ENCODE measurements at regions not wholly inside any gene's neighbourhood (a gene's known extent, or its start where the extent isn't known, plus 50 kb on each side); places are given as distances from the start of the nearest gene placed in this dataset.
A peak's percentile ranks its signal among the peaks of the same experiment; 100 is the strongest.

DNA sequence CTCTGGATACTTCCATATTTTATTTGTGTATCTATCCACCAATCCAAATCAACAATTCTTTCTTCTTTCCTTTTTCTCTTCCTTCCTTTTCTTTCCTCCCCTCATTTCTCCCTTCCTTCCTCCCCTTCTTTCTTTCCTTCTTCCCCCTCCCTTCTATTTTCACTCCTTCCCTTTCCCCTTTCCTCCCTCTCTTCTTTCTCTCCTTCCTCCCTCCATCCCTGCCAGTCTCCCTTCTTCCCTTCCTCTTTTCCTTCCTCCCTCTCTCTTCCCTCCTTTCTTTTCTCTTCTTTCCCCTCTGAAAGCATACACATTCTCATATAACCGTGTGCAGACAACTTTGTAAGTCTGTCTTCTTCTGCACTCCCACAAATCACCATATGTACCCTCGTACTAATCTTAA, 382.3 kb upstream of the MAF start:
- no peak overlapping the region for H3K18ac ChIP-seq (ENCODE audit: low read length)
- H4K91ac ChIP-seq (ENCODE audit: low read depth, low read length, poor library complexity): no peak overlapping the region
- H3K23ac ChIP-seq (ENCODE audit: low read depth, low read length, poor library complexity): no peak overlapping the region
- peaks cover 0 to 12% (median 0%) of the 10 kb centered on the region in 3 experiments for H3K27me3 ChIP-seq (ENCODE audit: control insufficient read depth in 3 of 3, insufficient read depth in 3 of 3, low read depth in 1 of 3, low read length in 3 of 3)
- no peaks in the 10 kb centered on the region for H3K79me1 ChIP-seq (ENCODE audit: low read depth, low read length)
- H3K14ac ChIP-seq (ENCODE audit: low read length): no peak overlapping the region
- no peak overlapping the region for H2BK120ac ChIP-seq (ENCODE audit: low read depth, low read length)
- no peak overlapping the region for H3K9ac ChIP-seq (ENCODE audit: low read depth, low read length, poor library complexity)
- no peak overlapping the region for H4K8ac ChIP-seq (ENCODE audit: low read depth, low read length)
- no peak overlapping the region for H3K4ac ChIP-seq (ENCODE audit: low read length)
- H3K36me3 ChIP-seq (replicated peaks in 1 of 2; ENCODE audit: control insufficient read depth in 2 of 2, insufficient read depth in 2 of 2, low read length in 2 of 2): no peaks in the 10 kb centered on the region
- H2BK15ac ChIP-seq (ENCODE audit: low read length): no peak overlapping the region
- no CpG with 5 or more reads among the region's 2 CpGs for WGBS, 2 donors (ENCODE audit: extremely low coverage in 2 of 2, insufficient read length in 2 of 2, insufficient replicate concordance in 1 of 2)
- H3K4me2 ChIP-seq (ENCODE audit: insufficient read depth, low read length, poor library complexity, severe bottlenecking): no peak overlapping the region
- no peaks in the 10 kb centered on the region for H3K9me3 ChIP-seq (replicated peaks in 1 of 2; ENCODE audit: control insufficient read depth in 2 of 2, insufficient read depth in 1 of 2, low read depth in 1 of 2, low read length in 2 of 2)
- no peak overlapping the region for H2AK5ac ChIP-seq (ENCODE audit: low read depth, low read length)
- no peak overlapping the region for H3K27ac ChIP-seq (replicated peaks; ENCODE audit: low read length)
- no peak overlapping the region for H2BK12ac ChIP-seq (ENCODE audit: low read length)
- H2AFZ ChIP-seq (ENCODE audit: low read length): no peak overlapping the region
- no peak overlapping the region for H2BK5ac ChIP-seq (ENCODE audit: low read length)
- H3K4me3 ChIP-seq (ENCODE audit: low read length in 2 of 2): no peak overlapping the region
- H3K4me1 ChIP-seq (ENCODE audit: control insufficient read depth in 2 of 2, insufficient read depth in 1 of 2, low read depth in 1 of 2, low read length in 2 of 2): peaks cover 3 to 9% of the 10 kb centered on the region in 2 donors
- DNase-seq (ENCODE audit: low spot score): no peak

DNA sequence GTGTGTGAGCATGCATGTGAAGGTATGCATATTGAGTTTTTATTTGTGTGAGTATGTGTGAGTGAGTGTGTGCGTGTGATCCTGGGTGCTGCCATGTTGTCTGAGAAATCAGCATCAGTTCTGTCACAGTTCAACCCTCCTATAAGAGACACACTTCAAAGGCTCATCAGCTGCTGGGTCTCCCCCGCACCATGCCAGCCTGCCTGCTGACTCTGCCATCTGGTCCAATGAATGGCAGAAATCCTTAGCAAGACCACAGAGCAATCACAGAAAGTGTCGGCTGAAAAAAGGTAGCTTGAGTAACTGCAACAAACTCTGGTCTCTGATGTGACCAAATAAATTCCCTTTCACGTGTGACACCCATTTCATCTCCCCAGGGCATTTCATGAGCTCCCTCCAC, 381.8 kb upstream of the MAF start:
- Histone ChIP-seq H3K9me3 (replicated peaks in 1 of 2; ENCODE audit: control insufficient read depth in 2 of 2, insufficient read depth in 1 of 2, low read depth in 1 of 2, low read length in 2 of 2) (no peaks in the 10 kb centered on the region), H2BK15ac (ENCODE audit: low read length) (no peak overlapping the region), H3K9ac (ENCODE audit: low read depth, low read length, poor library complexity) (no peak overlapping the region), H3K36me3 (replicated peaks in 1 of 2; ENCODE audit: control insufficient read depth in 2 of 2, insufficient read depth in 2 of 2, low read length in 2 of 2) (no peaks in the 10 kb centered on the region), H3K79me1 (ENCODE audit: low read depth, low read length) (no peaks in the 10 kb centered on the region), H3K4me2 (ENCODE audit: insufficient read depth, low read length, poor library complexity, severe bottlenecking) (no peak overlapping the region), H3K4me3 (ENCODE audit: low read length in 2 of 2) (no peak overlapping the region), H2AK5ac (ENCODE audit: low read depth, low read length) (no peak overlapping the region), H3K18ac (ENCODE audit: low read length) (no peak overlapping the region), H3K27me3 (ENCODE audit: control insufficient read depth in 3 of 3, insufficient read depth in 3 of 3, low read depth in 1 of 3, low read length in 3 of 3) (peaks cover 0 to 13% (median 0%) of the 10 kb centered on the region in 3 experiments), H4K91ac (ENCODE audit: low read depth, low read length, poor library complexity) (no peak overlapping the region), H3K23ac (ENCODE audit: low read depth, low read length, poor library complexity) (no peak overlapping the region), H3K4ac (ENCODE audit: low read length) (no peak overlapping the region), H4K8ac (ENCODE audit: low read depth, low read length) (no peak overlapping the region), H2BK12ac (ENCODE audit: low read length) (no peak overlapping the region), H2AFZ (ENCODE audit: low read length) (no peak overlapping the region), H2BK5ac (ENCODE audit: low read length) (no peak overlapping the region), H2BK120ac (ENCODE audit: low read depth, low read length) (no peak overlapping the region), H3K14ac (ENCODE audit: low read length) (no peak overlapping the region), H3K27ac (replicated peaks; ENCODE audit: low read length) (no peak overlapping the region), H3K4me1 (ENCODE audit: control insufficient read depth in 2 of 2, insufficient read depth in 1 of 2, low read depth in 1 of 2, low read length in 2 of 2) (peaks cover 3 to 9% of the 10 kb centered on the region in 2 donors)
- WGBS, 2 donors (ENCODE audit: extremely low coverage in 2 of 2, insufficient read length in 2 of 2, insufficient replicate concordance in 1 of 2): no CpG with 5 or more reads among the region's 4 CpGs
- DNase-seq (ENCODE audit: low spot score): no peak

DNA sequence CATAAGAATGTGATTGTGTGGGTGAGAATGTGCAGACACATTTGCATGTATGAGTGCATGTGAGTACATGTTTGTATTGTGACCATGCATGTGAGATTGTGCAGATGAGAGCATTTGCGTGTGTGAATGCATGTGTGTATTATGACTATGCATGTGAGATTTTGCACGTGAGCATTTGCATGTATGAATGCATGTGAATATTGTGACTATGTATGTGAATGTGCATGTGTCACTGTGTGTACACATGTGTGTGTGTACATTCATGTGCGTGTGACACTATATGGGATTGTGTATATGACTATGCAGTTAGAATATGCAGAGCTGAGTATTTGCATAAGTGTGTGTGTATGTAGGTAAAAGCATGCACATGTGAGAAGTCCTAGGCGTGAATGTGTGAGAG, 381.3 kb upstream of the MAF start:
- Histone ChIP-seq H3K36me3 (replicated peaks in 1 of 2; ENCODE audit: control insufficient read depth in 2 of 2, insufficient read depth in 2 of 2, low read length in 2 of 2) (no peaks in the 10 kb centered on the region), H2BK5ac (ENCODE audit: low read length) (no peak overlapping the region), H4K91ac (ENCODE audit: low read depth, low read length, poor library complexity) (no peak overlapping the region), H3K27me3 (ENCODE audit: control insufficient read depth in 3 of 3, insufficient read depth in 3 of 3, low read depth in 1 of 3, low read length in 3 of 3) (peaks cover 0 to 13% (median 0%) of the 10 kb centered on the region in 3 experiments), H3K9me3 (replicated peaks in 1 of 2; ENCODE audit: control insufficient read depth in 2 of 2, insufficient read depth in 1 of 2, low read depth in 1 of 2, low read length in 2 of 2) (no peaks in the 10 kb centered on the region), H2BK120ac (ENCODE audit: low read depth, low read length) (no peak overlapping the region), H2AFZ (ENCODE audit: low read length) (no peak overlapping the region), H3K23ac (ENCODE audit: low read depth, low read length, poor library complexity) (no peak overlapping the region), H2BK12ac (ENCODE audit: low read length) (no peak overlapping the region), H3K27ac (replicated peaks; ENCODE audit: low read length) (no peak overlapping the region), H3K9ac (ENCODE audit: low read depth, low read length, poor library complexity) (no peak overlapping the region), H3K18ac (ENCODE audit: low read length) (no peak overlapping the region), H2AK5ac (ENCODE audit: low read depth, low read length) (no peak overlapping the region), H3K79me1 (ENCODE audit: low read depth, low read length) (no peaks in the 10 kb centered on the region), H3K4ac (ENCODE audit: low read length) (no peak overlapping the region), H3K4me3 (ENCODE audit: low read length in 2 of 2) (no peak overlapping the region), H2BK15ac (ENCODE audit: low read length) (no peak overlapping the region), H3K4me1 (ENCODE audit: control insufficient read depth in 2 of 2, insufficient read depth in 1 of 2, low read depth in 1 of 2, low read length in 2 of 2) (peaks cover 3 to 9% of the 10 kb centered on the region in 2 donors), H3K14ac (ENCODE audit: low read length) (no peak overlapping the region), H4K8ac (ENCODE audit: low read depth, low read length) (no peak overlapping the region), H3K4me2 (ENCODE audit: insufficient read depth, low read length, poor library complexity, severe bottlenecking) (no peak overlapping the region)
- no CpG with 5 or more reads among the region's 4 CpGs for WGBS, 2 donors (ENCODE audit: extremely low coverage in 2 of 2, insufficient read length in 2 of 2, insufficient replicate concordance in 1 of 2)
- no peak for DNase-seq (ENCODE audit: low spot score)

DNA sequence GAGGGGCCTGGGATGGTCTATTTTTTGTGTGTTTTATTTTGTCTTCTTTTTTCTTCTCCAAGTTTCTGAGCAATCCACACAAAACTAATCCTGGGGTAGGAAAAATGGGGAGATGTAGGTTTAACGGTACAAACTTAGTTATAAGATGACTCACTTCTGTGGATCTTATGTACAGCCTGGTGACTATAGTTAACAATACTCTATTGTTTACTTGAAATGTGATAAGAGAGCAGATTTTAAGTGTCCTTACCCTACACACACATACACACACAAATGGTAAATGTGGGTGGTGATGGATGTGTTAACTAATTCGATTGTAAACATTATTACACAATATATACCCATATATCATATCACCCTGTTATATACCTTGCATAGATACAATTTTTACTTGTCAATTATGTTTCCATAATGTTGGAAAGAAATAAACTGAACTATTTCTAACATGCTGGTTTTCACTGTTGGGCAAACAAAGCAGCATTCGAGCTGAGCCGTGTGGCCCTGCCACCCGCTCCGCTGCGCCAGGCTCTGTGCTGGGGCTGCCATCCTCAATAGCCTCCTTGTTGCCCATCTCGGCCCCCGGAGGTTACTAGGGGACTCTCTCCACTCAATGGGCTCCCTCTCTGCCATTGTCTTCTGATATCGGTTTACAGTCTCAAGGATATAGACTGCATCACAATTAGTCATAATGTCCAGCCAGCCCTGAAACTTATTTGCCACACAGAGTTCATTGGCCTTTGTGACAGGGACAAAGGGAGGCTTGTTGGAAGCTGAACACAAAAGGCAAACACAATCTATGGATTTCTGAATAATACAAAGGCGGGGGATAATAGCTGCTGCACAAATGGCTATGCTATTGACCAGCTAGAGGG, 380.3 kb upstream of the MAF start:
- no peak overlapping the region for H2BK12ac ChIP-seq (ENCODE audit: low read length)
- H3K79me1 ChIP-seq (ENCODE audit: low read depth, low read length): no peaks in the 10 kb centered on the region
- no peak overlapping the region for H2BK5ac ChIP-seq (ENCODE audit: low read length)
- no peak overlapping the region for H3K4ac ChIP-seq (ENCODE audit: low read length)
- no peak overlapping the region for H3K23ac ChIP-seq (ENCODE audit: low read depth, low read length, poor library complexity)
- no peak overlapping the region for H3K18ac ChIP-seq (ENCODE audit: low read length)
- no peak overlapping the region for H3K4me2 ChIP-seq (ENCODE audit: insufficient read depth, low read length, poor library complexity, severe bottlenecking)
- H3K14ac ChIP-seq (ENCODE audit: low read length): no peak overlapping the region
- no peak overlapping the region for H2AK5ac ChIP-seq (ENCODE audit: low read depth, low read length)
- no peaks in the 10 kb centered on the region for H3K9me3 ChIP-seq (replicated peaks in 1 of 2; ENCODE audit: control insufficient read depth in 2 of 2, insufficient read depth in 1 of 2, low read depth in 1 of 2, low read length in 2 of 2)
- no peak overlapping the region for H4K8ac ChIP-seq (ENCODE audit: low read depth, low read length)
- no peaks in the 10 kb centered on the region for H3K36me3 ChIP-seq (replicated peaks in 1 of 2; ENCODE audit: control insufficient read depth in 2 of 2, insufficient read depth in 2 of 2, low read length in 2 of 2)
- no peak overlapping the region for H3K4me3 ChIP-seq (ENCODE audit: low read length in 2 of 2)
- no CpG with 5 or more reads among the region's 11 CpGs for WGBS, 2 donors (ENCODE audit: extremely low coverage in 2 of 2, insufficient read length in 2 of 2, insufficient replicate concordance in 1 of 2)
- no peak overlapping the region for H2BK120ac ChIP-seq (ENCODE audit: low read depth, low read length)
- no peak overlapping the region for H2AFZ ChIP-seq (ENCODE audit: low read length)
- DNase-seq (ENCODE audit: low spot score): peak; percentile 30
- no peak overlapping the region for H4K91ac ChIP-seq (ENCODE audit: low read depth, low read length, poor library complexity)
- peaks cover 3 to 9% of the 10 kb centered on the region in 2 donors for H3K4me1 ChIP-seq (ENCODE audit: control insufficient read depth in 2 of 2, insufficient read depth in 1 of 2, low read depth in 1 of 2, low read length in 2 of 2)
- H3K27me3 ChIP-seq (ENCODE audit: control insufficient read depth in 3 of 3, insufficient read depth in 3 of 3, low read depth in 1 of 3, low read length in 3 of 3): peaks cover 0 to 16% (median 0%) of the 10 kb centered on the region in 3 experiments
- no peak overlapping the region for H3K27ac ChIP-seq (replicated peaks; ENCODE audit: low read length)
- no peak overlapping the region for H3K9ac ChIP-seq (ENCODE audit: low read depth, low read length, poor library complexity)
- no peak overlapping the region for H2BK15ac ChIP-seq (ENCODE audit: low read length)

Data from neuronal stem cell (in vitro differentiated cells).